GM12891 (cell line): ENCODE measurements at regions not wholly inside any gene's neighbourhood (a gene's known extent, or its start where the extent isn't known, plus 50 kb on each side); places are given as distances from the start of the nearest gene placed in this dataset.
"Not testable (repeated sequence)": the region's sequence is repeated elsewhere in the genome, so short reads cannot be mapped to it uniquely, and the experiment has no call there.

Source experiments
- DNase-seq: peaks from one replicate; pipeline ENCODE4 v3.0.0; 2011; ENCODE audit warnings: low spot score; ENCODE audit not compliant: insufficient read length
- FAIRE-seq: peaks from 2 replicates; lab custom pipeline; 2011; peaks lifted over from hg19 to GRCh38; lab: Jason Lieb, UNC
- PAX5 ChIP-seq: IDR thresholded peaks from 2 replicates; pipeline ENCODE4 v1.6.1; 2011; ENCODE audit warnings: low read length, moderate library complexity, mild to moderate bottlenecking; ENCODE audit not compliant: insufficient read depth, severe bottlenecking
- POLR2A ChIP-seq: IDR thresholded peaks from 2 replicates; pipeline ENCODE4 v1.6.1; 2011; ENCODE audit warnings: low read depth, low read length, control low read depth
- POLR2AphosphoS5 ChIP-seq: IDR thresholded peaks from 2 replicates; pipeline ENCODE4 v1.6.1; 2011; ENCODE audit warnings: low read depth, low read length, control low read depth
- POU2F2 ChIP-seq: IDR thresholded peaks from 2 replicates; pipeline ENCODE4 v1.6.1; 2011; ENCODE audit warnings: low read depth, mild to moderate bottlenecking, control low read depth, low read length, moderate library complexity
- SPI1 ChIP-seq: IDR thresholded peaks from 2 replicates; pipeline ENCODE4 v1.6.1; 2011; ENCODE audit warnings: low read depth, low read length, control low read depth
- TAF1 ChIP-seq: IDR thresholded peaks from 2 replicates; pipeline ENCODE4 v1.6.1; 2011; ENCODE audit warnings: low read depth, low read length, control low read depth

DNA sequence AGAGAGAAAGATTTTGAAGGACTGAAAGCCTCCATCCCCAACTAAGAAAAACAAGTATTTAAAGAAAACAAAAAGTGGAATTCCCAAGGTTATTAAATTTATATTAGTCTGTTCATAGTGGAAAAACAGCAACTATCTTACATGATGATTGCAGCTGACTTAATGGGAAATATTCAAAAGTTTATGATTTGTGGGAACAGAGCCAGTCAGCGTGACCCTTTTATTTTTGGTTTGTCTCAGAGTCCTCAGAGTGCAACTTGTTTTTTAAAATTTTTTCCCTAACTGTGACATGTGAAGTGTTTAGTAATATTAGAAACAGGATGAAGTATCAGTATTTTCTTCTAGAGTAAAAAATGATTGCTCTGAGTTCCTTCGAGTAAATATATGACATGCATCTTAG, 441.9 kb upstream of the MCTP2 start:
- DNase-seq: no peak
- FAIRE-seq: no peak
- TF ChIP-seq POU2F2: no peak
- no peak for TF ChIP-seq POLR2AphosphoS5
- no peak for TF ChIP-seq TAF1
- TF ChIP-seq SPI1: no peak
- no peak for TF ChIP-seq POLR2A
- no peak for TF ChIP-seq PAX5

DNA sequence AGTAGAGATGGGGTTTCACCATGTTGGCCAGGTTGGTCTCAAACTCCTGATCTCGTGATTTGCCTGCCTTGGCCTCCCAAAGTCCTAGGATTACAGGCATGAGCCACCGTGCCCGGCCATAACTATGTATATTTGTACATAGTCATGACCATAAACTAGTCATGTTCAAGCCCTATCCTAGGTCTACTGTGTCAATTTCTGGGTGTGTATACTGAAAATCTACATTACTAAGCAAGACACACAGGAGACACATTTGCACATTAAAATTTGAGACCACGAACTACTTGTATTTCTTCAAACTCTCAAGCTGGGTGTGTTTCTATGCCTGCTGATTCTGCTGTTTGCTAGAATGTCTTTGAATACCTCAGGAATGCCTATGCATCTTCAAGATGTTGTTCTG, 451.3 kb upstream of the MCTP2 start:
- TF ChIP-seq POLR2AphosphoS5 (no peak), POU2F2 (no peak), POLR2A (no peak), SPI1 (no peak), TAF1 (no peak), PAX5 (no peak)
- no peak for DNase-seq
- FAIRE-seq: no peak

DNA sequence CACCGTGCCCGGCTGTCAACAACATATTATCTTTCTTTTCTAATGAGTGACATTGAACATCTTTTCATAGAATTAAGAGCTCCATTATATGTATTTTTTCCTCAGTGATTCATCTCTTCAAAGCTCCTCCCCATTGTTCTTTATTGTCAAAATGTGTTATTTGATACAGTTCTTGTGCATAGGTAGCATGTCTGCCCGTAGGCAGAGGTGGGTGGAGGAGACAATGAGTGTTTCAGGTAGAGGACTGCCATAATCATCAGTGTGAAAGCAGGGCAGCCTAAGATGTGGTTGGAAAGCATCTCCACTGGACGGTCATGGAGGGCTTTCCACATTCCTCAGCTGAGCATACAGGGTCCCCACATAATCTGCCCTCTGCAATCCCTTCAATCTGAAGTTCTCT, 452.0 kb upstream of the MCTP2 start:
- DNase-seq: no peak
- TF ChIP-seq SPI1 (no peak), PAX5 (no peak), POU2F2 (no peak), POLR2A (no peak)
- FAIRE-seq: no peak

DNA sequence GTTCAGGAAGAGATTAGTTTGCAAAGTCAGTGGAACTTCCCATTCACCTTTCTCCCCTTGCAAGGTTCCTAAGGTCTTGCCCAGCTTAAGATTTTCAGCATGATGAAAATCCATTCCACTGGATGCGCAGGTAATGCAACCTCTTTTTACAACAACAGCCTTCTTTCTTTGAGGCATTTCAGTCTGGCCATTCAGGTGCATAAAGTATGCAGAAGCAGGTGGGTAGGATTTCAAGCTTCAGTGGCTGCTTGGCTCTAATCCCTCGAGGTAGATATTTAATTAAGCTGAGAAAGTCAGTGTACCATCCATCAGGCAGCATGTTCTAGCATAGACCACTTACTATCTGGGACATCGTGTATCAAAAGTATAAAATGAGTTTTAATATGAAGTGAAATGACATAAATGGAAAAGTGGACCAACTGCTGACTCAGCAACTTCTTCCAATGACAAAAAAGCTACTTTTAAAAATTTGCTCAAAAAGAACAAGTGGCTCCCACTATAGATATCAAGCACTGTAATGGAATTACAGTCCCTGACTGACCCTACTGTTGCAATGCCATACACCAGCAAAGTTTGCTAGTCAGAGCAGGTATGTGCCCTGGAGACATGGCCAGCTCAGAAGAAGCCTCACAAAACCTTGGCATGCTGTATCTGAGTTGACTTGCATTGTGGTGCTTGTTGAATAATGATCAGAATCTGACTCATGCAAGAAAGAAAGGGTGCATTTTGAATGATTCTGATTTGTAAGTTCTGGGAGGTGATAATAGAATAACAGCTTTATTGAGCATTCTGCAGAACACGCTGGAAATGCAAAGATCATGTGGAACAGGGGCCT, 459.9 kb upstream of the MCTP2 start:
- TF ChIP-seq POLR2A (no peak), POU2F2 (no peak), POLR2AphosphoS5 (no peak)
- no peak for DNase-seq
- FAIRE-seq: no peak

DNA sequence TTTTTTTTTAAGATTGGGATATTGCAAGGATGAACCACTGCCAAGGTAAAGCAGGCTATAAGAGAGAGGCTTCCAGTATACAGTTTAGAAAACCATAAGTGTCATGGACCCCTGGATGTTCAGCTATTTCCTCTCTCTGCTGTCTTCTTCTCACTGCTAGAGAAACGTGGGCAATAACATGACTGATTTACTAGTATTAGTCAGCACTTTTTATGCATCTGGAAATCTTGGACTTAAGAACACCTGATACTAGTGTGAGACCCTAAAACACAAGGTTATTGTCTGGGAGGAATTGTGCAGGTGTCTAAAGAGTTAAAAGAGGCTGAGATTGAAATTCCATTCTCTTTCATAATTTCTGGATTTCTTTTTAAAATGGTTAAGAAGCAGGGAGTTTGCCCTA, 460.6 kb upstream of the MCTP2 start:
- TF ChIP-seq POU2F2 (no peak), TAF1 (no peak), POLR2A (no peak), POLR2AphosphoS5 (no peak), PAX5 (no peak)
- no peak for DNase-seq
- no peak for FAIRE-seq

DNA sequence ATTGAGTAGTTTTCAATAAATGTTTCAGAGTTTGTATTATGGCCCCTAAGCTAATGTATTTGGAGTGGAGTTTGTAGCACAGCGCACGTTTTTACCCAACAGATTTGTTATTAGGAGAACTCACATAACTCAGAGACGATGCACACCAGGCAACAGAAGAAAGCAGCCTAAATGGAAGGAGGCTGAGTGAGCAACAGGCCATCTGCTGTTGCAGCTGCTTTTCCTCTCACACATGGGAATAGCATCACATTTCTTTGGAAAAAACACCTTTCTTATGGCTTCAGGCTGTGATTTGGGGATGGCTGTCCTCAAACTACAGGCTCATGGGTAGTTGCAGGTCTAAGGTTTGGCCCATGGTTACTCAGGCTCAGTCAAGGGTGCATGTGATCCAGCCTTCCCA, 469.3 kb upstream of the MCTP2 start:
- TF ChIP-seq SPI1: no peak
- no peak for TF ChIP-seq PAX5
- TF ChIP-seq POLR2AphosphoS5: no peak
- no peak for TF ChIP-seq POLR2A
- TF ChIP-seq TAF1: no peak
- no peak for DNase-seq
- FAIRE-seq: no peak

DNA sequence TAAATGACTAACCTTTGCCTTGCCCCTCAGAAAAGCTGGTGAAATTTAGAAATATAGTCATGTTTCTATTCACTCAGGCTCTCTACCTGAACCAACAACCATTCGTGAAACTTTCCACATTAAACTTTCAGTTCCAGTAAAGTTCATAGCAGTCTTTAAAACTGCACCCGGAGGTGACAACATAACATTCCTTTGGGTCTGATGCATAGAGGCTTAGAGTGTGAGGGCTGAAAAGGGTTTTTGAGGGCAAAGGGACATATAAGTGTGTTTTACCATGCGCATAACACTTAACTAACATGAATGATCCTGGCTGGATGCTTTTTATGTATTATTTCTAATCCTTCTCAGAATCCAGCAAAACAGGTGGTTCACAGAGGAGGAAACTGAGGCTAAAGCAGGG, 471.7 kb upstream of the MCTP2 start:
- TF ChIP-seq SPI1 (no peak), TAF1 (no peak), POLR2AphosphoS5 (no peak), POU2F2 (no peak), POLR2A (no peak)
- FAIRE-seq: no peak
- DNase-seq: no peak

DNA sequence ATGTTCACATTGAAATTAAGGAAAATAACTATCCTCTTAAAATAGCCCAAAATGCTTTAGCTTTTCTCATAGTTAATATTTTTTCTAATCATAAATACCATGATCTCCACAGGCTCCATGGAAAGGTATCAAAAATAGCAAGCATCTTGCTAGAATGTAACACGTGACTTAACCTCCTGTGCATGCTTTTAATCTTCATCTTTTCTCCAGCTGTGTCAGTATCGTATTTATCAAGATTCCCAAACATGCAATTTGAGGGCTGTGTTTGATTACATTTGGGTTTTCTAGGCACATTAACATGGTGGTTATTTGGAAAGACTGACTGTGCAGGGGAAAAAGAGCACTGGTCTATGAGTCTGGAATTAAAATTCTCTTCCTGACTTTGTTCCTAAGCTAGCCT, 472.5 kb upstream of the MCTP2 start:
- DNase-seq: no peak
- no peak for FAIRE-seq
- TF ChIP-seq TAF1 (no peak), SPI1 (no peak), POLR2AphosphoS5 (no peak), POLR2A (no peak), POU2F2 (no peak)

DNA sequence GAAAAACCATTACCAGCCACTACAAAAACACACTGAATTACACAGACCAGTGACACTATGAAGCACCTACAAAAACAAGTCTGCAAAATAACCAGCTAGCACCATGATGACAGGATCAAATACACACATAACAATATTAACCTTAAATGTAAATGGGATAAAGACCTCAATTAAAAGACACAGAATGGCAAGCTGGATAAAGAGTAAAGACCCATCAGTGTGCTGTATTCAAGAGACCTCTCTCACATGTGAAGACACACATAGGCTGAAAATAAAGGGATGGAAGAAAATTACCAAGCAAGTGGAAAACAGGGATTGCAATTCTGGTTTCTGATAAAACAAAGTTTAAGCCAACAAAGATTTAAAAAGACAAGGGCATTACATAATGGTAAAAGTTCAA, 482.7 kb upstream of the MCTP2 start:
- TF ChIP-seq SPI1: no peak
- TF ChIP-seq POU2F2: no peak
- TF ChIP-seq TAF1: no peak
- no peak for TF ChIP-seq POLR2AphosphoS5
- TF ChIP-seq PAX5: no peak
- no peak for TF ChIP-seq POLR2A
- no peak for FAIRE-seq
- no peak for DNase-seq

DNA sequence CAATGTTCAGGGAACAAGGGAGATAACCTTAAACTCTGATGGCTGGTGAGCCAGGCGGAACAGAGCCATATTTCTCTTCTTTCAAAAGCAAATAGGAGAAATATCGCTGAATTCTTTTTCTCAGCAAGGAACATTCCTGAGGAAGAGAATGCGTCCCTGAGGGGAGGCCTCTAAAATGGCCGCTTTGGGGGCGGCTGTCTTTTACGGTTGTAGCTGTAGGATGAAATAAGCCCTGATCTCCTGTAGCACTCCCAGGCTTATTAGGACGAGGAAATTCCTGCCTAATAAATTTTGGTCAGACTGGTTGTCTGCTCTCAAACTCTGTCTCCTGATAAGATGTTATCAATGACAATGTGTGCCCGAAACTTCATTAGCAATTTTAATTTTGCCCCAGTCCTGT, 496.4 kb upstream of the MCTP2 start:
- DNase-seq, FAIRE-seq: not testable (repeated sequence)
